Activated naive CD4-positive, alpha-beta T cell treated with anti-CD3 and anti-CD28 coated beads, Interleukin-2, amount 10 ng/mL, durations not matched to agents 7 days and 5 days (primary cell): ENCODE measurements at regions not wholly inside any gene's neighbourhood (a gene's known extent, or its start where the extent isn't known, plus 50 kb on each side); places are given as distances from the start of the nearest gene placed in this dataset.

Experiments
- CTCF ChIA-PET: fragments of 350-600 bp; sonication (Branson Sonifier 250); formaldehyde crosslinking; loops from one replicate; lab custom pipeline; 2021; ENCODE audit warnings: antibody characterized with exemption; lab: Charles Lee
- DNase-seq: peaks from one replicate; pipeline ENCODE4 v3.0.0-alpha.2; 2020
- H3K27ac Mint-ChIP-seq: one replicate; pipeline ENCODE4 v1.8.0; 2021; ENCODE audit warnings: mild to moderate bottlenecking, moderate library complexity, mixed read lengths
- H3K27me3 Mint-ChIP-seq: one replicate; pipeline ENCODE4 v1.8.0; 2021; ENCODE audit warnings: mild to moderate bottlenecking, mixed read lengths
- H3K36me3 Mint-ChIP-seq: one replicate; pipeline ENCODE4 v1.8.0; 2021; ENCODE audit warnings: mixed read lengths
- H3K4me1 Mint-ChIP-seq: one replicate; pipeline ENCODE4 v1.8.0; 2021; ENCODE audit warnings: mixed read lengths
- H3K4me3 Mint-ChIP-seq: one replicate; pipeline ENCODE4 v1.8.0; 2021; ENCODE audit warnings: mild to moderate bottlenecking, moderate library complexity, mixed read lengths
- H3K9me3 Mint-ChIP-seq: one replicate; pipeline ENCODE4 v1.8.0; 2021; ENCODE audit warnings: mixed read lengths

DNA sequence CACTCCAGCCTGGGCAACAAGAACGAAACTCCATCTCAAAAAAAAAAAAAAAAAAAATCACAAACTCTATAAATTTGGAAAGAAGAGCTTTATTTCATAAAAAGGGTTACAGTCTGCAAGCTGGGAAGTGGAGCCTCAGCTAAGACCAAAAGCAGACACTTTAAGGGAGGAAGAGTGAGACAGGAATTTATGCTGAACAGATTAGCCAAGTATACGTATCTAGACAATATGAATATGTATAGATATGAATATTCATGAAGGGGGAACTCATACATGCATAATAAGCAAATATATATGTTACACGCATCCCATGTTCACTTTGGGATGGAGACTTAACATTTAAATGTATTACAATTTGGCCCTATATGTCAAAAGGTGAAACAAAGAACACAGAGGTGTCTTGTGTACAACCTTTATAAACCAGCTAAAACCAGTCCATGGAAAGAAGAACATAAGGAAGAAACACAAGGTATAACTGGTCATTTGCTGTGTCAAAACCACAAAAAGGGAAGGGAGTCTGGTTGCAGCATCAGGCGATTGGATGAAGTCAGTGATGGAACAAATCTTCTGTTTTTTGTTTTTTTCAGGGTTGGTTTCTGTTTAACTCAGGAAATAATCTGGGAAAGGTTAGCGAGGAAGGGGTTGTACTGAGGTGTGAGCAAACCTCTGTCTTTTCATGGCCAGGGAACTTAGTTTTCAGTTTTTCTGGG, 130.0 kb upstream of the MAOA start:
- no peak for DNase-seq
- H3K27ac Mint-ChIP-seq, result no peak overlapping the region
- no peak overlapping the region for H3K4me3 Mint-ChIP-seq
- H3K27me3 Mint-ChIP-seq, result peaks cover 3% of the 10 kb centered on the region
- no peaks in the 10 kb centered on the region for H3K4me1 Mint-ChIP-seq
- H3K36me3 Mint-ChIP-seq, result no peaks in the 10 kb centered on the region
- no peaks in the 10 kb centered on the region for H3K9me3 Mint-ChIP-seq
- CTCF ChIA-PET, result no interaction called here

- Mint-ChIP-seq H3K27ac (no peak overlapping the region), H3K27me3 (peaks cover 3% of the 10 kb centered on the region), H3K4me3 (no peak overlapping the region)
Observed at GRCh38 chrX:43526878-43527277, 129.2 kb upstream of the MAOA start.

GRCh38 chrX:43527801-43528200, 128.3 kb upstream of the MAOA start:
- Mint-ChIP-seq H3K9me3 (no peaks in the 10 kb centered on the region), H3K36me3 (no peaks in the 10 kb centered on the region), H3K4me3 (no peak overlapping the region), H3K4me1 (no peaks in the 10 kb centered on the region), H3K27me3 (peaks cover 3% of the 10 kb centered on the region), H3K27ac (no peak overlapping the region)
- no peak for DNase-seq
- CTCF ChIA-PET, result no interaction called here

More at GRCh38 chrX:43526878-43527277, 129.2 kb upstream of the MAOA start:
- Mint-ChIP-seq H3K4me1 (no peaks in the 10 kb centered on the region), H3K36me3 (no peaks in the 10 kb centered on the region), H3K9me3 (no peaks in the 10 kb centered on the region)
- no peak for DNase-seq
- CTCF ChIA-PET, result no interaction called here

DNA sequence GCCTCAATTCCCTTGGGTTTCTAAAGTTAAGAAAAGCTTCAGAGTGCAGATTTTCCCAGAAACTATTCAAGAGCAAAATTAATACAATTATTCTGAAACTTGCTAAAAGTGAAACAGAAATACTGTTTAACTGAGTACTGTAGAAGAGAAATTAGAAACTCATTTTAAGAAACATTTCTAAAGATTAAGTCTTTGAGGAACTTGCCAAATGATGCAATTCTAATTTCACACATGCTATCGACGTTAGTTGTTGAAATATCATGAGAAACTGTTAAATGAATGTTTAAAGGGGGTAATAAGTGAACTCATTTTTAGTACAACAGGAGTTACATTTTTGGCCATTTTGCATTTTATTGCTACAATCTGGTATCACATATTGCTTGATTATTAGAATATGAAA, 125.3 kb upstream of the MAOA start:
- DNase-seq, result no peak
- Mint-ChIP-seq H3K27ac (no peak overlapping the region), H3K9me3 (peaks cover 6% of the 10 kb centered on the region), H3K36me3 (no peaks in the 10 kb centered on the region), H3K4me1 (no peaks in the 10 kb centered on the region), H3K27me3 (peaks cover 3% of the 10 kb centered on the region), H3K4me3 (no peak overlapping the region)
- CTCF ChIA-PET, result no interaction called here

DNA sequence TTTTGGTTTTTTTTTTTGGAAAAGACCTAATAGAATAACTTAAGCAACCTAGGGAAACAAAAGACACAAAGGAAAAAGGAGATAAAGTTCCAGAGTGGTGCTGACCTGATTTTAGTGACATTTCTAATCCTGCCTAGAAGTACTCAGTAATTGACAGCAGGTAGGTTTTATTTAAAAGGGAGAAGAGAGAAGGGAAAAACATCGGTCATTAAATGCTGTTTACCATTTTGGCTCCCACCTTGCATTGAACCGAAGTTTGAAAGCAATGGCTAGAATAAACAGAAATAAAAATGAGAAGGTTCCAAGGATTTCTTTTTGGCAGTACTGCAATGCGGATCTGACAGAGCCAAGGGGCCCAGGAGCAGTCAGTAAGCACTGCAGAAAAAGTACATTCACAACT, 115.8 kb upstream of the MAOA start:
- CTCF ChIA-PET, result no interaction called here
- no peaks in the 10 kb centered on the region for H3K9me3 Mint-ChIP-seq
- no peaks in the 10 kb centered on the region for H3K27me3 Mint-ChIP-seq
- no peaks in the 10 kb centered on the region for H3K36me3 Mint-ChIP-seq
- no peak for DNase-seq
- no peaks in the 10 kb centered on the region for H3K4me1 Mint-ChIP-seq
- no peak overlapping the region for H3K27ac Mint-ChIP-seq
- H3K4me3 Mint-ChIP-seq, result no peak overlapping the region

DNA sequence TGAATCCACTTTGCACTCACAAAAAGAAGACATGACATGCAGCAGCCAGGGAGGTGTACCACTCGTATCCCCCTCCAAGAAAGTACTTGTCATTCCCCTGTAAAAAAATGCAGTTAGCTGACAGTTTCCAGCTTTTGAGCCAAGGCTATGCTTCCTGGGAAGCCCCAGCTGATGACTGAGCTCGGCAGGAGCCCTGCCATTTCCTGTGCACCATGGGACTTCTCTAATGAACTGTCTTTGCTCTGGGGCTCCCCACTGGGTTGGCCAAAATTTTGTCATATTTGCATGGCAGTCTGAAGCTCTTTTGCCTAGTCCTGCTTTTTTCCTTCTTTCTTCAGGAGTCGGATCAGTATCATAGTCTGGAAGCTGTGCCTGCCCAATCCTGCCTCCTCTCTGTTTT, 104.5 kb upstream of the MAOA start:
- no peaks in the 10 kb centered on the region for H3K27me3 Mint-ChIP-seq

GRCh38 chrX:43552156-43552555, 103.9 kb upstream of the MAOA start:
- H3K27ac Mint-ChIP-seq, result no peak overlapping the region
- DNase-seq, result no peak
- CTCF ChIA-PET, result no interaction called here
- no peaks in the 10 kb centered on the region for H3K4me1 Mint-ChIP-seq
- H3K36me3 Mint-ChIP-seq, result no peaks in the 10 kb centered on the region
- no peaks in the 10 kb centered on the region for H3K27me3 Mint-ChIP-seq
- H3K4me3 Mint-ChIP-seq, result no peak overlapping the region
- H3K9me3 Mint-ChIP-seq, result no peaks in the 10 kb centered on the region

More for the DNA sequence above, 104.5 kb upstream of the MAOA start:
- H3K4me1 Mint-ChIP-seq, result no peaks in the 10 kb centered on the region
- no peaks in the 10 kb centered on the region for H3K36me3 Mint-ChIP-seq
- DNase-seq, result no peak
- CTCF ChIA-PET, result no interaction called here
- no peak overlapping the region for H3K4me3 Mint-ChIP-seq
- H3K27ac Mint-ChIP-seq, result no peak overlapping the region
- H3K9me3 Mint-ChIP-seq, result no peaks in the 10 kb centered on the region

DNA sequence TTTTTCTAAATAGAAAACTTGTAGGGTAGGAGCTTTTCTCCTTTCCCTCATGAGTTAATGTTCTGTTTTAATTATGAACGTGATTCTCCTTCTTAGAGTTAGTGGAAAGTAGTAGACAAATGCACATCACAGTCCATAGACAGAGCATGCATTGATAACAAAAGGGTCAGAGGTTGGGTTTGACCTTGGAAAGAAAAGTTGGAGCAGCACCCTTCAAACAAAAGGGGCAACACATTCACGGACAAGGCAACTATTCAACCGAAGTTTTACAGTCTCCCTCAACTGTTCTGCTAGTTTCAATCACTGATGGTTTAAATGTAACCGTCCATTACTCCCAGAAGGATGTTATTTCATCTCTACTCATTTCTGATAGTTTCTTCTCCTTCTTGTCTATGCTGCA, 103.4 kb upstream of the MAOA start:
- H3K36me3 Mint-ChIP-seq, result no peaks in the 10 kb centered on the region
- H3K9me3 Mint-ChIP-seq, result no peaks in the 10 kb centered on the region
- H3K4me3 Mint-ChIP-seq, result no peak overlapping the region
- no peak overlapping the region for H3K27ac Mint-ChIP-seq
- CTCF ChIA-PET, result no interaction called here
- no peak for DNase-seq
- no peaks in the 10 kb centered on the region for H3K27me3 Mint-ChIP-seq
- no peaks in the 10 kb centered on the region for H3K4me1 Mint-ChIP-seq

DNA sequence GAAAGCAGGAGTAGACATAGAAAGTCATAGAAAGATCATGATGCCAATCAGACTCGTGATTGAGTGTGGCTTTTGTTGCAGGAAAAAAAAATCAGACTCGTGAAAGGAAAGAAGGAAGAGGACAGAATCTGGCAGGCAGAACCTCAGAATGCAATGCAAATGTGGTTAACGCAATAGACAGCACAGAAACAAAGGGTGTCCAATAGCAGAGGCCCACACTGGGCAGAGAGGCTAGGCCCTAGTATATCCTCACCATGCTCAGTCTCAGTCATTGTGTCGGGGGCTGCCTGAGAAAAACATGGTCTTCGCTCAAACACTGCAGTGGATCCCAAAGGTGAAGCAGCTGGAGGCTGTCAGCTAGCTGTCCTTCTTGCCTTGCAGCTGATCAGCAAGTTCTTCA, 102.8 kb upstream of the MAOA start:
- Mint-ChIP-seq H3K4me3 (no peak overlapping the region), H3K36me3 (no peaks in the 10 kb centered on the region), H3K9me3 (no peaks in the 10 kb centered on the region), H3K4me1 (peaks cover 4% of the 10 kb centered on the region), H3K27ac (no peak overlapping the region), H3K27me3 (no peaks in the 10 kb centered on the region)
- CTCF ChIA-PET, result no interaction called here
- no peak for DNase-seq

- no peaks in the 10 kb centered on the region for H3K36me3 Mint-ChIP-seq
- H3K4me1 Mint-ChIP-seq, result peaks cover 4% of the 10 kb centered on the region
- H3K27ac Mint-ChIP-seq, result no peak overlapping the region
- no peaks in the 10 kb centered on the region for H3K9me3 Mint-ChIP-seq
- no peak for DNase-seq
- H3K27me3 Mint-ChIP-seq, result no peaks in the 10 kb centered on the region
- no peak overlapping the region for H3K4me3 Mint-ChIP-seq
- CTCF ChIA-PET, result interaction anchor here (1.1 to 2.9 kb wide), 2 partner anchors 194 to 207 kb away, joined by 4 to 16 read pairs; no protein-coding TSS in a partner anchor
Observed at GRCh38 chrX:43556207-43556606, 99.9 kb upstream of the MAOA start.

GRCh38 chrX:43557792-43558191, 98.3 kb upstream of the MAOA start:
- H3K36me3 Mint-ChIP-seq, result no peaks in the 10 kb centered on the region
- no peak overlapping the region for H3K4me3 Mint-ChIP-seq
- H3K9me3 Mint-ChIP-seq, result no peaks in the 10 kb centered on the region
- peaks cover 4% of the 10 kb centered on the region for H3K4me1 Mint-ChIP-seq
- DNase-seq, result peak; percentile 70
- no peaks in the 10 kb centered on the region for H3K27me3 Mint-ChIP-seq
- CTCF ChIA-PET, result interaction anchor here (1.0 to 3.6 kb wide), 4 partner anchors 183 to 1768 kb away, joined by 3 to 18 read pairs (median 10); no protein-coding TSS in a partner anchor
- H3K27ac Mint-ChIP-seq, result no peak overlapping the region

- no peak overlapping the region for H3K27ac Mint-ChIP-seq
- CTCF ChIA-PET, result interaction anchor here (0.6 to 3.6 kb wide), 4 partner anchors 18 to 193 kb away, joined by 3 to 18 read pairs (median 3); no protein-coding TSS in a partner anchor
- no peaks in the 10 kb centered on the region for H3K36me3 Mint-ChIP-seq
- no peak overlapping the region for H3K4me3 Mint-ChIP-seq
- peak; percentile 38 for DNase-seq
- H3K27me3 Mint-ChIP-seq, result no peaks in the 10 kb centered on the region
- peaks cover 4% of the 10 kb centered on the region for H3K4me1 Mint-ChIP-seq
- H3K9me3 Mint-ChIP-seq, result no peaks in the 10 kb centered on the region
Observed at GRCh38 chrX:43559644-43560043, 96.5 kb upstream of the MAOA start.

DNA sequence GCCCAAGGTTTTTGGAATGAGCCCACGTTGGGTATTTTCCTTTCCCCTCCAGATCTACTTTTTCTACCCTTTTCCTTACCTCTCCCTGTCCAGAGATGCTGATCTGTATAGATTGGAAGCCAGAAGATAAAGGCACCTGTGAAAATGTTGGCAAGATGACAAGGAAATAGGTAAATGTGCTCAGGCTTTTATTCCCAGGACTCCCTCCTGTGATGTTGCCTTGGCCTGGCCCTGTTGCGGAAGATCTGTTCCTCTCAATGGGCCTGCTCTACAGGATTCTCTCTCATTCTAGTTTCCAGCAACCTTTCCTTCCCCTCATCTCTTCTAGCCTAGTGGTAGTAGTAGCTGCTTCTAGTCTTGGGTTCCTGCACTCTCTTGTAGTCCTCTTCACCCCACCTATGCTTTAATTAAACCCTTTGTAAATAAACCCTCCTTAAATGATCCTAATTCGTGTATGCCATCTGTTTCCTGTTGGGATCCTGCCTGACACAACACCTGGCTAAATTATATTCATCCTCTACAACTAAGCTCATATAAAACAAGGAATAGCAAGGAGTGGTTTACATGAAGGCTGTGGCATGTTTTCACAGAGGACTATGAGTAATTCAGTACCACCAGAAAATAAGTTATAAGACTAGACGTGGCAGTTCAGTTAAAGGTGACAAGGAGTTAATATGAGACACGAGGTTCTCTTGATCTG, 95.7 kb upstream of the MAOA start:
- Mint-ChIP-seq H3K27me3 (no peaks in the 10 kb centered on the region), H3K36me3 (no peaks in the 10 kb centered on the region), H3K4me1 (peaks cover 4% of the 10 kb centered on the region), H3K4me3 (no peak overlapping the region), H3K9me3 (no peaks in the 10 kb centered on the region), H3K27ac (no peak overlapping the region)
- CTCF ChIA-PET, result interaction anchor here (3.6 kb wide), 1 partner anchor 190 kb away, joined by 18 read pairs; no protein-coding TSS in a partner anchor
- DNase-seq, result no peak

DNA sequence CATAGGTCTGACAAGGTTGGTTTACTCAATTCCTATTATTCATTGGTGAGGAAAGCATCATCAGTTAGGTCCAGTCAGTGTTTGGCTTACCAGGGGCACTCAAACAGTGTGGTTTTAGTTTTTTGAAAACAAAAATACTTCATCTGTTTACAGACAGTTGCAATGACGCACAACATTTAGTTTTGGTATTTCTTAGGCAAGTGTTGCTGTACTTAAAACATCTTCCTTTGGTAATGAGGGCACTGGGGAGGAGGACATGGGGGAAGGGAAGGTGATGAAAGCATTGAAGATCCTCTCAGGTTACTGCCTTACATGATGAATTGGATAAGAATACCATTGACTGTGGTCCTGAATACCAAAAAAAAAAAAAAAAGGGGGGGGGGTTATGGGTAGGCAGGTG, 93.7 kb upstream of the MAOA start:
- Mint-ChIP-seq H3K27me3 (no peaks in the 10 kb centered on the region), H3K27ac (no peak overlapping the region), H3K9me3 (no peaks in the 10 kb centered on the region), H3K4me1 (peaks cover 4% of the 10 kb centered on the region), H3K4me3 (no peak overlapping the region), H3K36me3 (no peaks in the 10 kb centered on the region)
- CTCF ChIA-PET, result no interaction called here
- DNase-seq, result no peak

DNA sequence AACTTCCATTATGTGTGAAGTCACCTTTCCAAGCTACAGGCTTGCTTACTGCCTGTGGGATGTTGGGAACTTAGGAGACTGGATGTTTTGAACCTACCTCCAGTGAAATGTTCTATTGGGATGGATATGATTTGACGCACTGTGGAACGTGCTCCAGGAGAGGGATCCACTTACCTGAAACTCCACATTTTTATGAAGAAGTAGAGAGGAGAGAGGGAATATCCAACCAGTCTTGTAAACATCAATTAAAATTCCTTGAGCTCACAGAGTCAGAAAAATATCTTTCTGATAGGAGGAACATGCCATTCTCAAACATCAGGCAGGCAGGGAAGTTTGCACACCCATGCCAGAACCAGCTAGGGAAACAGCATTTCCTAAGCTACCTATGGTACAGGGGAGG, 91.1 kb upstream of the MAOA start:
- Mint-ChIP-seq H3K9me3 (no peaks in the 10 kb centered on the region), H3K27me3 (no peaks in the 10 kb centered on the region), H3K4me3 (no peak overlapping the region), H3K36me3 (no peaks in the 10 kb centered on the region), H3K4me1 (no peaks in the 10 kb centered on the region), H3K27ac (no peak overlapping the region)
- no peak for DNase-seq
- CTCF ChIA-PET, result no interaction called here
